ENCODE measurements at regions not wholly inside any gene's neighbourhood (a gene's known extent, or its start where the extent isn't known, plus 50 kb on each side); places are given as distances from the start of the nearest gene placed in this dataset.

DNA sequence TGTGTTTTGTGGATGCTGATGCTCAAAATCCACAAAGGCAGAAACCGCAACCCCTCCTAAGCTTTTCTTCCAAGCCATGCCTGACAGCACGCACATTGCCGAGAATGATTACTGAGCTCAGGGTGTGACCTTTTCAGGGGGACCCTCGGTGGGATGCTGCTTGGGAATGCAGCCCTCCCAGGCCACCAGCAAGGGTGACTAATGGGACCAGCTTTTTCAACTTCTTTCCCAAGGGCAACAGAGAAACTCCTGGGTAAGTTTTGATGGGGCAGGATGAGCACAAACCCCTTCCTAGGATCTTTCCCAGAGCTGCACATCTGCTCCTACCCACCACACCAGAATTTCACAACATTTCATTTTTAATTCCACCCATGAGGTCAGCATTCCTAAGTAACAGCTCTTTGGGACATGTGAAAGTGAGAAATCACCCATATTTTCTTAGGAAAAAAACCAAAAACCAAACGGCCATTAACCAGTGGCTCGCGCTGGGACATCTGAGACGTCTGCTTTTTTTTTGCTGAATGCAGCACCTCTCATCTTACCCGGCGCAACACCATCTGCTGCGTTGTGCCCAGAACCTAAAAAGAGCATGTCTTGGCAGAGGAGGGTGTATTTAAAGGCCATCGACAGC, 119.0 kb downstream of the ARL4C start:
- Histone ChIP-seq H3K4me3 (no peak overlapping the region), H3K9me3 (no peaks in the 10 kb centered on the region), H3K36me3 (no peaks in the 10 kb centered on the region), H3K27me3 (replicated peaks; ENCODE audit: insufficient read depth) (no peaks in the 10 kb centered on the region), H3K27ac (no peak overlapping the region), H3K4me1 (replicated peaks) (peaks cover 2% of the 10 kb centered on the region)
- TF ChIP-seq POLR2A (IDR thresholded peaks at IDR 0.05) (no peak), POLR2AphosphoS5 (IDR thresholded peaks at IDR 0.05) (no peak)
- TF ChIP-seq, protein P1, sequence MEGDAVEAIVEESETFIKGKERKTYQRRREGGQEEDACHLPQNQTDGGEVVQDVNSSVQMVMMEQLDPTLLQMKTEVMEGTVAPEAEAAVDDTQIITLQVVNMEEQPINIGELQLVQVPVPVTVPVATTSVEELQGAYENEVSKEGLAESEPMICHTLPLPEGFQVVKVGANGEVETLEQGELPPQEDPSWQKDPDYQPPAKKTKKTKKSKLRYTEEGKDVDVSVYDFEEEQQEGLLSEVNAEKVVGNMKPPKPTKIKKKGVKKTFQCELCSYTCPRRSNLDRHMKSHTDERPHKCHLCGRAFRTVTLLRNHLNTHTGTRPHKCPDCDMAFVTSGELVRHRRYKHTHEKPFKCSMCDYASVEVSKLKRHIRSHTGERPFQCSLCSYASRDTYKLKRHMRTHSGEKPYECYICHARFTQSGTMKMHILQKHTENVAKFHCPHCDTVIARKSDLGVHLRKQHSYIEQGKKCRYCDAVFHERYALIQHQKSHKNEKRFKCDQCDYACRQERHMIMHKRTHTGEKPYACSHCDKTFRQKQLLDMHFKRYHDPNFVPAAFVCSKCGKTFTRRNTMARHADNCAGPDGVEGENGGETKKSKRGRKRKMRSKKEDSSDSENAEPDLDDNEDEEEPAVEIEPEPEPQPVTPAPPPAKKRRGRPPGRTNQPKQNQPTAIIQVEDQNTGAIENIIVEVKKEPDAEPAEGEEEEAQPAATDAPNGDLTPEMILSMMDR (IDR thresholded peaks at IDR 0.05), result no peak
- intact Hi-C loops (cut with DNase I), result no loop called here
- 37% methylated on average over 12 of the region's 12 CpGs for WGBS
- DNase-seq (ENCODE audit: low spot score), result no peak

- Histone ChIP-seq H3K27me3 (replicated peaks; ENCODE audit: insufficient read depth) (no peaks in the 10 kb centered on the region), H3K9me3 (no peaks in the 10 kb centered on the region), H3K27ac (peak overlapping the region in 1 of 2 donors; percentile 21), H3K4me3 (no peak overlapping the region), H3K36me3 (no peaks in the 10 kb centered on the region), H3K4me1 (replicated peaks) (peaks cover 8% of the 10 kb centered on the region)
- 41% methylated on average over 3 of the region's 3 CpGs for WGBS
- intact Hi-C loops (cut with DNase I), result no loop called here
- no peak for DNase-seq (ENCODE audit: low spot score)
- TF ChIP-seq, protein P1 (IDR thresholded peaks at IDR 0.05), result no peak
- peak; percentile 41 for TF ChIP-seq POLR2AphosphoS5 (IDR thresholded peaks at IDR 0.05)
These were observed 120.7 kb downstream of the ARL4C start for GRCh38 chr2:234376229-234376628.

GRCh38 chr2:234375176-234375880, 121.6 kb downstream of the ARL4C start:
- TF ChIP-seq POLR2AphosphoS5 (IDR thresholded peaks at IDR 0.05), result no peak
- no peak for TF ChIP-seq POLR2A (IDR thresholded peaks at IDR 0.05)
- TF ChIP-seq, protein P1 (IDR thresholded peaks at IDR 0.05), result no peak
- no peak overlapping the region for H3K4me3 ChIP-seq
- WGBS, result 72% methylated on average over 6 of the region's 6 CpGs
- H3K4me1 ChIP-seq (replicated peaks), result peaks cover 8% of the 10 kb centered on the region
- no peaks in the 10 kb centered on the region for H3K27me3 ChIP-seq (replicated peaks; ENCODE audit: insufficient read depth)
- H3K9me3 ChIP-seq, result no peaks in the 10 kb centered on the region
- H3K36me3 ChIP-seq, result no peaks in the 10 kb centered on the region
- no peak for DNase-seq (ENCODE audit: low spot score)
- intact Hi-C loops (cut with DNase I), result no loop called here
- peak overlapping the region in 1 of 2 donors; percentile 21 for H3K27ac ChIP-seq

DNA sequence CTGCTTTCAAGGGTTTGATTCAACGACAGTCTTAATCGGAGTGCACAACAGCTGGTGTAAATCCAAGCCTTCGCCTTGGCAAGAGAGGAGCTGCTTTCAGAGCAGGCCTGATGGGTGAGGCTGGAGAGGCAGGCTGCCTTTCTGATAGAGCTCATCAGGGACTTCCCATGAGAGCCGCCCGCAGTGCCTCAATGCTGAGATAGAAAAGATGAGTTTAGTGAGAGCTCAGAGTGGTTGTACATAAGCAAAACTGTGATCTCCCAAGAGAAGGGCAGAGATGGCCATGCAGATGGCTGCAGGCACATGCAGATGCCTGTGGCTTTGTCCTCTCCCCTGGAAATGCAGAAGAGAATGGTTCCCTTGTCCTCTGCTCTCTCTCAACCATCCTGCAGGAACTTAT, 122.1 kb downstream of the ARL4C start:
- H3K27me3 ChIP-seq (replicated peaks; ENCODE audit: insufficient read depth), result no peaks in the 10 kb centered on the region
- TF ChIP-seq, protein P1 (IDR thresholded peaks at IDR 0.05), result no peak
- TF ChIP-seq POLR2A (IDR thresholded peaks at IDR 0.05) (no peak), POLR2AphosphoS5 (IDR thresholded peaks at IDR 0.05) (no peak)
- H3K9me3 ChIP-seq, result no peaks in the 10 kb centered on the region
- H3K36me3 ChIP-seq, result no peaks in the 10 kb centered on the region
- H3K27ac ChIP-seq, result no peak overlapping the region
- no peak overlapping the region for H3K4me3 ChIP-seq
- no peak for DNase-seq (ENCODE audit: low spot score)
- H3K4me1 ChIP-seq (replicated peaks), result peaks cover 8% of the 10 kb centered on the region
- WGBS, result 77% methylated on average over 5 of the region's 5 CpGs
- intact Hi-C loops (cut with DNase I), result no loop called here

DNA sequence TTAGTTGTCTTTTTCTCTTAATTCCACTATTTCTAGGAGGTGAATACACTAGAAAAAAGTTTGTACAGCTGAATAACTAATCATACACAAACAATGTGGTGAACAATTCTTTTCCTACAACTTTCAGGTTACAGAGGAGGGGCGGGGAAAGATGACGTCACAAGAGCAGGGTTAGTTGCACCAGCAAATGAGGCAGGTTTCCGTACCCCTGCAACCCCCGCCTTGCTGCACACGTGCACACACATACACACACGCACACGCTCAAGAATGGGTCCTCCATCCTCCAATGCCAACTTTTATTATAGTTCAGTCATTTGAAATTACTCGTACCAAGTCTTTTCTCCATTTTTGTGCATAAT, 122.8 kb downstream of the ARL4C start:
- intact Hi-C loops (cut with DNase I), result no loop called here
- no peaks in the 10 kb centered on the region for H3K36me3 ChIP-seq
- H3K9me3 ChIP-seq, result no peaks in the 10 kb centered on the region
- TF ChIP-seq POLR2A (IDR thresholded peaks at IDR 0.05), result no peak
- TF ChIP-seq, protein P1 (IDR thresholded peaks at IDR 0.05), result no peak
- no peak for TF ChIP-seq POLR2AphosphoS5 (IDR thresholded peaks at IDR 0.05)
- no peak overlapping the region for H3K4me3 ChIP-seq
- H3K4me1 ChIP-seq (replicated peaks), result peaks cover 8% of the 10 kb centered on the region
- DNase-seq (ENCODE audit: low spot score), result no peak
- 95% methylated on average over 8 of the region's 8 CpGs for WGBS
- no peaks in the 10 kb centered on the region for H3K27me3 ChIP-seq (replicated peaks; ENCODE audit: insufficient read depth)
- no peak overlapping the region for H3K27ac ChIP-seq

Data from prostate gland (tissue), 2 donors.